22Rv1 (cell line): ENCODE measurements at regions not wholly inside any gene's neighbourhood (a gene's known extent, or its start where the extent isn't known, plus 50 kb on each side); places are given as distances from the start of the nearest gene placed in this dataset.

ENCODE experiments used
- H3K27ac ChIP-seq: fragments of 450-650 bp; 2 replicates; pipeline ENCODE4 v1.5.1; 2017
- CTCF ChIP-seq: fragments of 450-650 bp; IDR thresholded peaks from 2 replicates; pipeline ENCODE4 v1.5.1; 2017; ENCODE audit warnings: mild to moderate bottlenecking
- ZFX ChIP-seq: fragments of 450-650 bp; IDR thresholded peaks from 2 replicates; pipeline ENCODE4 v1.6.1; 2017; ENCODE audit warnings: antibody characterized with exemption, borderline replicate concordance

- no peak for TF ChIP-seq CTCF
- TF ChIP-seq ZFX = no peak
- H3K27ac ChIP-seq = no peak overlapping the region
These were observed 1366.0 kb downstream of the UQCRFS1 start for GRCh38 chr19:27846944-27847343.

GRCh38 chr19:27844261-27844660 lies 1368.7 kb downstream of the UQCRFS1 start:
- TF ChIP-seq ZFX (no peak), CTCF (no peak)
- no peak overlapping the region for H3K27ac ChIP-seq

GRCh38 chr19:27843861-27844260 lies 1369.1 kb downstream of the UQCRFS1 start:
- TF ChIP-seq CTCF (no peak), ZFX (no peak)

GRCh38 chr19:27833031-27833430 lies 1379.9 kb downstream of the UQCRFS1 start:
- no peak overlapping the region for H3K27ac ChIP-seq
- TF ChIP-seq CTCF = no peak
- no peak for TF ChIP-seq ZFX

More at GRCh38 chr19:27843861-27844260, 1369.1 kb downstream of the UQCRFS1 start:
- no peak overlapping the region for H3K27ac ChIP-seq

- no peak for TF ChIP-seq CTCF
- TF ChIP-seq ZFX = no peak
- H3K27ac ChIP-seq = no peak overlapping the region
These were observed 1384.1 kb downstream of the UQCRFS1 start for GRCh38 chr19:27828829-27829228.

GRCh38 chr19:27824108-27824507 lies 1388.8 kb downstream of the UQCRFS1 start:
- TF ChIP-seq ZFX (no peak), CTCF (no peak)
- no peak overlapping the region for H3K27ac ChIP-seq

- no peak overlapping the region for H3K27ac ChIP-seq
- TF ChIP-seq CTCF = no peak
These were observed 1390.6 kb downstream of the UQCRFS1 start for GRCh38 chr19:27822336-27822735.
